ENCODE measurements at regions not wholly inside any gene's neighbourhood (a gene's known extent, or its start where the extent isn't known, plus 50 kb on each side); places are given as distances from the start of the nearest gene placed in this dataset.

DNA sequence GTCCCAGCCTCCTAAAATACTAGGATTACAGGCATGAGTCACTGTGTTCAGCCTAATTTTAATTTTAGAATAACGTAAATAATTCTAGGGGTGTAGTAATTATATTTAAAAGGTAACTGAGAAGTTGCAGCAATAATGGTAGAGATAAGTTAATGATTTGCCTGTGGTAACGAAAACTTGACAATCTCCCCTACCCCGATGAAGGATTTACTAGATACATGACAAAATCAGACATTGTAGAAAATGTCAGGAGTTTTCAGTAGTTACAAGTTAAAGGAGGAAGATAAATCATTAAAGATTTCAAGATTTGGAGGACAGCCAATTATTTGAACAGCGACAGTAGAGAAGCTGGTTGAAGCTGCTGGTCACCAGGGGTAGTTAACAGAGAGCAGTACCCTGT lies 652.2 kb upstream of the PCDH20 start:
- TF ChIP-seq, protein P1, sequence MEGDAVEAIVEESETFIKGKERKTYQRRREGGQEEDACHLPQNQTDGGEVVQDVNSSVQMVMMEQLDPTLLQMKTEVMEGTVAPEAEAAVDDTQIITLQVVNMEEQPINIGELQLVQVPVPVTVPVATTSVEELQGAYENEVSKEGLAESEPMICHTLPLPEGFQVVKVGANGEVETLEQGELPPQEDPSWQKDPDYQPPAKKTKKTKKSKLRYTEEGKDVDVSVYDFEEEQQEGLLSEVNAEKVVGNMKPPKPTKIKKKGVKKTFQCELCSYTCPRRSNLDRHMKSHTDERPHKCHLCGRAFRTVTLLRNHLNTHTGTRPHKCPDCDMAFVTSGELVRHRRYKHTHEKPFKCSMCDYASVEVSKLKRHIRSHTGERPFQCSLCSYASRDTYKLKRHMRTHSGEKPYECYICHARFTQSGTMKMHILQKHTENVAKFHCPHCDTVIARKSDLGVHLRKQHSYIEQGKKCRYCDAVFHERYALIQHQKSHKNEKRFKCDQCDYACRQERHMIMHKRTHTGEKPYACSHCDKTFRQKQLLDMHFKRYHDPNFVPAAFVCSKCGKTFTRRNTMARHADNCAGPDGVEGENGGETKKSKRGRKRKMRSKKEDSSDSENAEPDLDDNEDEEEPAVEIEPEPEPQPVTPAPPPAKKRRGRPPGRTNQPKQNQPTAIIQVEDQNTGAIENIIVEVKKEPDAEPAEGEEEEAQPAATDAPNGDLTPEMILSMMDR (IDR thresholded peaks at IDR 0.05) = no peak
- no peak for TF ChIP-seq POLR2A (IDR thresholded peaks at IDR 0.05)
